Fibroblast of skin of right quadriceps (primary cell): ENCODE measurements at regions not wholly inside any gene's neighbourhood (a gene's known extent, or its start where the extent isn't known, plus 50 kb on each side); places are given as distances from the start of the nearest gene placed in this dataset.
A peak's percentile ranks its signal among the peaks of the same experiment; 100 is the strongest.

ENCODE experiments used
- DNase-seq: peaks from one replicate; pipeline ENCODE4 v3.0.0-alpha.2; 2013

DNA sequence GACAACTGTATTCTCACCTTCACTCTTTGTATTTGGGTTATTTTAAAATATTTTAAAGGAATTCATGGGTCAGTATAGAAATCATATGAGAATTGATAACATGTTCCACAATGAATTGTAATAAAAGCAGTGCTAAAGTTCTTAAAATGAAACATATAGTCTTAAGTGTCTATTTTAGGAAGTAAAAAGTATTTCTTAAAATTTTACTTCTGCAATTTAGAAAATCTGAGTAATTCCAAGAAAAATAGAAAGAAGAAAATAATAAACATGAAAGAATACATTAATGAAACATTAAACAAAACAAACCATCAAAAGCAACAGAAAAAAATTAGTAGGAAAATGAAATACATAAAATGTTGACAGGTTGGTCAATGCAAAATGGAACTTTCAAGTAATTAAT, 332.4 kb downstream of the ETS1 start:
- DNase-seq: no peak

DNA sequence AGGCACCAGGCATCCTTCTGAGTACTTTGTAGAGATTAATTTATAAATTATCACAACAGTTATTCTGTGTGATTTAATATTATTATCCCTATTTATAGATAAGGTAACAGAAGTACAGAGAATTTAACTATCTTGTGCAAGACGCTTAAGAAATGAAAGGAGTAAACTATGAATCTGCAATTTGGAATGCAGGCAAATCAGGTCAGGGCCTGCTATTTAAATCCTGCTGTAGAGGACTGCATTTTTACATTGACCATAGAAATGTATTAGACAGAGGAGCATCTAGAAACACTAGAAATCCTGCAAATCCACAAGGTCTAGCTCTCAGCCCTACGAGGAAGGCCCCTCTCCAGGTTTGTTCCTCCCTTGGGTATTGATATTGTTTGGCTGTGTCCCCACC, 336.2 kb downstream of the ETS1 start:
- peak; percentile 68 for DNase-seq

DNA sequence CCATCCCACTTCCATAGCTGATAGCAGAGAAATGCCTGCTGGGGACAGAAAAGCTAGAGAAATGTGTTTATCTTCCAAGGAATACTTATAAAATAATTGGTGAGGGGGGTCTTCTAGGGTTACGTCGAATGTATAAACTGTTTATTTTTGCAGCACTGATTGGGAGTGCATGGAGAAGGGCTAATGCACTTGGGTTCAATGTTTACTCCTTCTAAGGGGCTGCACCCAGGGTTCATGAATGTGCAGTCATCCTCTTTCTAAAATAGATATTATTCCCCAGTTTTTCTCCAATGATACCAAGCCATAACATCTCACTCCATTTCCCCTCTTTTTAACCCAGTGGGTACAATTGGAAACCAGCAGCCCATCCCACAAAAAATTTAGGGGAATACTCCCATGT, 336.9 kb downstream of the ETS1 start:
- DNase-seq: no peak

DNA sequence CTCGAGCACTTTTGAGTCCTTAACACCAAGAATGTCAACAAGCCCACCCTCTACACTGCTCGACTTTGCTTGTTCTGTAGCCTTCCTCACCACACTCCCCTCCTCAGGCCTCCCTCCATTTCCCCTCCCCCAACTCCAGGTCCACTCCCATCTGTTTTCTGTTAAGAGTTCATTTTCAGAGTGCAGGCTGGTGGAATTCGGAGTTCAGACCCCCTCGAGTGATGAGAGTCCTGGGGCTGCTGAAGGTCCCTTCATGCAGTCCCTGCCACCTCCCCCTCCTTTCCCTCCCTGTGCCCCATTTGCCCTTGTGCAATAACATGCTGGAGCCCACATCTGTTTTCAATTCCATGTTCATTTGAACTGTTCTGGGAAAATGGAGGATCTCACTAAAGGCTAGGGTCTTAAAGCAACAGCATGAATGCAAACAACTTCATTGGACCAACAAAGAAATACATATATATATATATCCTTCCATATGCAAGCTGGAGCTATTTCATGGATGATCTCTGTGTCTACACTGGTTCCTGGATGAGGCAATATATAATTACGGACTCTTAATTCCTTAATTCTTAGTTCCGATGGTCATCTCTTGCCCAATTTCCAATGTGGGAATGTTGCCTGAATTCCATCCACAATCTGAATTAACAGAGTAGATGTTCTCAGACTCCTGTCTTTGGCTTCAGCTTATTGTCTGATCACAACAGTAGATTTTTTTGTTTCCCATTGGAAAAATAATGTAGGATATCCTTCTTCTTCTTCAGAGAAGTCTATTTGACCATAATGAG, 340.4 kb downstream of the ETS1 start:
- DNase-seq: peak; percentile 83

DNA sequence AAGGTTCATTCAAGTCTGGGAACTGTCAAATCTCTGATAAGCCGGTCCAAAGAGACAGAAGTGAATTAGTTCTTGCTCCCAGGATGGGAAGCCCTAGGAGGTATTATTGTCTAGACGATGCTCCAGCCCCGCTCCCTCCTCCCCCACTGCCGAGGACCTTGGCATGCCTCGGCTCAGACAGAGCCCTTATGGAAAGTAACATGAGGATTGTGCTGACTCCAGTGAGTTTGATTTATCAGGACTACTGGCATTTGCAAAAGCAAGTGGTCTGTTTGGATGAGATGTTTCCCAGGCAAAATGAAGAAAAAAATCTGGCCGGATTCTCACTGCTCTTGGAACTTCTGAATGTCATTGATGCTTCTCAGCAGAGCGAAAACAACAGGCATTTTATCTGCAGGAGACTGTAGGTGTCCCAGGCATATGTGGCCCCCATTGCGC, 341.0 kb downstream of the ETS1 start:
- DNase-seq: peak; percentile 82

DNA sequence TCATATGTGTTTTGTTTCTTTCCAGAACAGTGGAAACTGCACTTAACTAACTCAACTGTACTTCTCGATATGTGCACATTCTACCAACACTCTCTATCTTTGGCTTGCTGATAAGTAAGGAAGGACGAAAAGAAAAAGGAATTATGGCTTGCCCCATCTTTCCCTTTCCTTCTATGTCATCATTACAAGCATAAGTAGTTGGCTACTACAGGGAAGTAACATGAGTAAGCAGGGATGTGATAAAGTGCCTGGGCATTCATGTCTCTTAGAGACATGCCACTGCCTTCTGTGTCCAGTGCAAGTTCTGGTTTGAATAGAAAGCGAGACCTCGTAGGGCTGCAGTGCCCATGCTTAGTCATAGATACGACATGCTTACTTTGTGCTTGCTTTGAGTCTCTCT, 342.5 kb downstream of the ETS1 start:
- no peak for DNase-seq

DNA sequence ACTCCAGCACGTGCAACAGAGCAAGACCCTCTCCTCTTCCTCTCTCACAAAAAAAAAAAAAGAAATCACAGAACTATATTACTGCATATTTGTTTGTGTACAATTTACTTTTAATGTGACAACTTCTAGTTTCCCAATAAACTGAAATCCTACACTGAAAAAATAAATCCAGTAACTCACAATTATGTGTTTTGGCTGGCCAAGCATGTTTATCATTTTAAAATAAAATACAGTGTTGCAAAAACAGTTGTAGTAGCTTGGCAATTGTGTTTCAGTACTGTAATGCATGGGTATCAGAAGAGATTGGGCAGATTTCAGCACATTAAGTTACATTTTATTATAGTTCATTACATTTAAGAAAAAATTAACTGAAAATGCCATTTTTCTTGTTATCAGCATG, 344.9 kb downstream of the ETS1 start:
- no peak for DNase-seq

DNA sequence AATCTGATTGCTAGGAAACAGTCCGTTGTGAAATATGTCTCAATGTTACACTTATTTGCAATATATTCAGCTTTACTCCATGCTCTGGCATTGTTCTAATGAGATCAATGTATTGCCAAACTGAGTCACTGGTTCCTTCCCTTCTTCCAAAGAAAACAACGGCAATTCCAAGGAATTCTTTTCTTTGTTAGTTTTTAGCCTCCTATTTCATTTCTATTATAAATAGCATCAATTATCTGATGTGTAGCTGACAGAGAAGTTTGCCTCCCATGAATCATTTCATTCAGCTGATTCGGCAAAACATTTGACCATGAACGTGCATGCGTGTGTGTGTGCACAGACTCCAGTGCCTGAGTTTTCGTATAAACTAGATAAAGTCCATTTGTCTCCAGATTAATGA, 346.8 kb downstream of the ETS1 start:
- peak; percentile 50 for DNase-seq

DNA sequence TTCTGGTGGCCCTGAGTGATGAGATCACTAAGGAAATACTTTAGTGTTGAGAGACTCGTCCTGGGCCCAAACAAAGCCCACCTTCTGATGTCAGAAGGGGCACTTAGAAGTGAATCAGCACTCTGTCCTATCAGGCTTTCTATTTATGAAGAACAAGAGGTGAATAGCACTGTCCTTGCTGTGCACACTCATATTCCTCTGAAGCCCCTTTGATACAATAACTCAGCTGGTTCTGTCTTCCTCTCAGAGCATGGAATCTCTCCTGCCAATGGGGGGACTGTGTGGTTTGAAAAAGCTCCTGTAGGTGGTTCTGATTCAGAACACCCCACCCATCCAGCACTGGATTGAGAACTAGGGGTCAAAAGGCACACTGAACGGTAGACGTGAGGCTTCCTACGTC, 348.1 kb downstream of the ETS1 start:
- DNase-seq: no peak

DNA sequence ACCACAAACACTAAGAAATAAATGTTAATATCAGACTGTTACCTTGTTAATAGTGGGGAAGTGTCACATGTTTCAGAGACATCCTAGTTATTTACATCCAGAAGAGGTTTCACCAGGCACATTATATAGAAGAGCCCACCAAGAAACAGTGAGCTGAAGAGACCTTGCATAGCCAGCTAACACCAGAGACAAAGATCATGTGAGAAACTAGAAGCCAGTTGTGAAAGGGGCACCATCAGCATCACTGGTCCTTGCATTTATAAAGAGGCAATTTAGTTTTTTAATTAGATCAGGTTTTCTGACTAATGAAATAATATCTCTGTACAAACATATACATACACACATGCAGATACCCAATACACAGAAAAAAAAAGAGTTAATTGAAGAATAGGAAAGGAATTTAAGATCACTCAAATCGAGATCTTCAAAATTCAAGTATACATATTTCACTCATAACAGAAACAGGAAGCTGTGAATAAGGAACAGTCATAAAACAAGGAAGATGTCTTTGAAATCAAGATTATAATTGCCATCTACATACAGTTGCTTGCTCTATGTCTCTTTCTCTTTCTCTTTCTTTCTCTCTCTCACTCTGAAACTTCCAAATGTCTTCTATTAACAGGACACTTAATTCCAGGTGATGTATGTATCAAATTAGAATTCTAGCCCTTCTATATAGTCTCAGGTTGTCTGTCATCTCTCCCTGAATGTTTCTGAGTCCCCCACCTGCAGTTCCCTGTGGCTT, 348.7 kb downstream of the ETS1 start:
- DNase-seq: no peak

DNA sequence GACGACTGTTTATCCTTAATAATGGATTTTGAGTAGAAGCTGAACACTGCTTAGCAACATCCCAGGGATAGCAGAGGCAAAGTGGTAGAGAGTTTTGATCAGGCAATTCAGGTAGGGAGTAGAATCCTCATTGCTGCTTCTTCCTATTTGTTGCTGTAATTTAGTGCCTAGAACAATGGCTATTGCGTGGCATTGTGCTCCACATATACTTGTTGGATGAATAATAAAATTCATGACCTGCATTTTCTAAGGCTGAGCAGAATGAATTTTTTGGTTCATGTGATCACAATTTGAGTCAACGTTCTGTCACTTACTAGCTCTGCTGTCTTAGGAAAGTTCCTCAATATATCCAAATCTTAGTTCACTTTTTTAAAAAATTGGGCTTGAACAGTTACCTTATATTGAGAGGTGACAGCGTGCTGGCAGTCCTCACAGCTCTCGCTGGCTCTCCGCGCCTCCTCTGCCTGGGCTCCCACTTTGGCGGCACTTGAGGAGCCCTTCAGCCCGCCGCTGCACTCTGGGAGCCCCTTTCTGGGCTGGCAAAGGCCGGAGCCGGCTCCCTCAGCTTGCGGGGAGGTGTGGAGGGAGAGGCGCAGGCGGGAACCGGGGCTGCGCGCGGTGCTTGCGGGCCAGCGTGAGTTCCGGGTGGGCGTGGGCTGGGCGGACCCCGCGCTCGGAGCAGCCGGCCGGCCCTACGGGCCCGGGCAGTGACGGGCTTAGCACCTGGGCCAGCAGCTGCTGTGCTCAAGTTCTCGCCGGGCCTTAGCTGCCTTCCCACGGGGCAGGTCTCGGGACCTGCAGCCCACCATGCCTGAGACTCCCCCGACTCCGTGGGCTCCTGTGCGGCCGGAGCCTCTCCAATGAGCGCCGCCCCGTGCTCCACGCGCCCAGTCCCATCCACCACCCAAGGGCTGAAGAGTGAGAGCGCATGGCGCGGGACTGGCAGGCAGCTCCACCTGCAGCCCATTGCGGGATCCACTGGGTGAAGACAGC, 350.6 kb downstream of the ETS1 start:
- no peak for DNase-seq

DNA sequence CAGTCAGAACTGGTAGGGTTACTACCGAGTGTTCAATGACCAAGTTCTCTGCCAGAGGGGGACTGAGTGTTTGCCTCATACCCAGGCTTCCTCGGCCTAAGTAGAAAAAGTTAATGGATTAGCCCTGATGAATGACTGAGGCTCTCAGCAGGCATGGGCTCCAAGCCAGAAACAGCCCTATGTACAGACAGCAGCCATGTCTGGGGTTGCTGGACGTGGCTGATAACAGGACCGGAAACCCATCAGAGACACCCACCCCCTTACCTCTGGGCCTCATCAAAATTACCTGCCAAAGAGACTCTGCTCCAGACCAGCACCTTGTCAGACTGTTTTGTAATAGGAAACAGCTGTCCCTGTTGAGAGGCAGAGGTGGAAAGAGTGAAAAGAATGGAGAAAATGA, 351.4 kb downstream of the ETS1 start:
- no peak for DNase-seq

DNA sequence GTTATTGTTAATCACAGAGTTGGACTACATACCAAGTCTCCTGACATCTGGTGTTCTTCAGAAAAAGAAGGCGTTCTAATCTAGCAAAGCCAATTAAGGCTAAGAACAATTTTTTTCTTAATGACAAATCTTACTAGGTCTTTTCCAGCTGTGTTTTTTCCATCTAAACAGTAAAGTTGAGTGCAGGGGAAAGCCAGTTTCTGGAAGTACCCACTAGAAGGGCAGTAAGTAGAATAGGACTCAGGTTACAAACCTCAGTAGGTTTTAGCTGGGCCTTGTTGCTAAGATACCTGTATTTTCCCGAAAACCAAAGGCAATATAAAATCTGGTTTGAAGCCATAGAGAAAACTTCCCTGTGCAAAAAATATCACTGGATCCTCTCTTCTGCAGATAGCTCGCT, 351.9 kb downstream of the ETS1 start:
- DNase-seq: no peak

DNA sequence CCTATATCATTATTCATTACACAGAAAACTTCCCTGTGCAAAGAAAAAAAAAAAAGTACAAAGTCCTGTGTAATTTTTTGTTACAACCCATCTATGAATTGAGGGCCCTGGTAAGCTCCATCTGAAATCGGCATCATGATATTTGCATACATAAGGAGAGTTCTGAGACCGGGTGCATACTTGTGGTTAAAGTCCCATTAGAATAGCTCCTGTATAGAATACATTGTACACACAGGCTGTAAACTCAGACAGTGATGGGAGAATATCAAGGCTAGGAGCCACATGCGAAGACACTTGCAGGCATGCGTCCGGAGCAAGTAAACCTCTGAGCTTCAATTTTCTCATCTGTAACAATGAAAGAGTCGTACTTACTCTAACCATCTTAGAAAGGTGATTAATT, 353.2 kb downstream of the ETS1 start:
- no peak for DNase-seq

DNA sequence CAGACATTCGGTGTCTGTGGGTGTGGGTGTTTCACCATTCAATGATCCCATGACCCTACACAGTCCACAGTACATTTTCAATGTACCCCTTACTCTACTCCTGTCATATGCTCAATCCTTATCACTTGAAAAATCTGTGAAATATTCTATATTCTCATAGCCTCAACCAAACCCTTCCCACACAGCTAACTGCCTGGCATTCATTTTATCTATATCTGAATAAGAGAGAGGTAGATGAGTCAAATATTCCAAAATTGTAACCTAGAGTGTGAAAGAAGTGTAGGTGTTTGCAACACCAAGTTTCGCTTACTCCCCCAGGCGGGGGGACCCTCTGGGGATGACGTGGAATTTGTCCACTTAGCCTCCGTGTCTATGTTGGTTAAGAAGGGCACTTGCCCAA, 354.8 kb downstream of the ETS1 start:
- no peak for DNase-seq

DNA sequence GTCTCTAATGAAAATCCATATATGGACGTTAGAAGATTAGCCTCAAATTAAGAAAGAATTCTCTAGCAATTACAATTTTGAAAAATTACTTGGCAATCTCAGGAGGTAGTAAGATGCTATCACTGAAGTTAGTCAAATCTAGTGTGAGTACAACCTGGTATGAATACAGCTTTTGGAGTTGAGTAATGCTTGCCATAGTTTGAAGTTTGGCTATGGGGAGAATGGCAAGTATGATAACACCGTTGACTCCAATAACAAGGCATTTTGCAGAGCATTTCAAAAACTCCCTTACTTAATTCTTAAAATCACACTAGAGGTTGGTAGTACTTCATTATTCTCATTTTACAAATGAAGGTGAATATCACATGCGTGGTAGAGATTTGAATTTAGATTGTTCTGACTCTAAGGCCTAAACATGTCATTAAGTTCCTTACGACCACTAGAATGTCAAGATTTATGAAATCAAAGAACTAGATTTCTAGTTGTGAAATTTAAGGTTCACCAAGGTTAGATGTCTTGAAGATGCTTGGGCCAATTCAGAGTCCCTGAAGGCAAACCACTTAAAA, 355.4 kb downstream of the ETS1 start:
- no peak for DNase-seq

DNA sequence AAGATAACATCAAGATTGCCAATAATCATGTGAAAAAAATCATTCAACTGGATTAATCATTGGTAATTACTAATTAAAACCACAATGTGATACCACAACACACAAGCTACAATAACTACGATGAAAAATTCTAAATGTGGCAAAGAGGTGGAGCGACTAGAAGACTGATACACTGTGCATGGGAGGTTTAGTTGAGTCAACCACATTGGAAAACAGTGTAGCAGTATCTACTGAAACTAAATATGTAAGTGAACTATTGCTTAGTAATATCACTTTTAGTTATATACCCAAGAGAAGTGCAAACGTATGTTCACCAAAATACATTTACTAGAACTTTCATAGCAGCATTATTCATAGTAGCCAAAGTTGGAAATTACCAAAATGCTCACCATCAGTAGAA, 359.9 kb downstream of the ETS1 start:
- no peak for DNase-seq

DNA sequence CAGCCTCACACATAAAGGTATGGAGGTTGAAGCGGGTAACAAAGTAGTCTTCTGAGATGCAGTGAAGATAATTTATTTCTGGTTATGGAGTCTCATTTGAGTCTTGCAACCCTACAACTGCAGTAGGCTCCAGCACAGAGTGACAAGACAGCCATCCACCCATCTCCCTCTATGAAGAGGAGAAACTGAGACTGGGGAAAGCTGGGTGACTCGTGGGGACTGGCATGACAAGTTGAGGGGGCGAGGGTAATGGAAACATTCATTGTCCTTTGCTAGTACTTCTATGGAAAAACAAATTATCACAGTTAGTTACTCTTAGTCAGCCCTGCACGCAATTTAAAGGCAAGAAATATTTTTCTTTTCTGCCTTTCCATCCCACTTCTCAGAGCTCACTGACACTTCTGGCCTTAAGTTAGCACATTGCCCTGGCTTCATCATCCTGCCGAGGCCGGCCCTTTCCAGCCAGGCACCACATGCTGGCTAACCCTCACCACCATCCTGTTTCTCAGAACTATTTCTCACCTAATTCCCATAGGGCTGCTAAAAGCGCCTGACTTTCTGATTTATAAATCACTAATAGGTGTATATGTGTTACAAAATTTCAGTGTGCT, 361.1 kb downstream of the ETS1 start:
- DNase-seq: no peak

DNA sequence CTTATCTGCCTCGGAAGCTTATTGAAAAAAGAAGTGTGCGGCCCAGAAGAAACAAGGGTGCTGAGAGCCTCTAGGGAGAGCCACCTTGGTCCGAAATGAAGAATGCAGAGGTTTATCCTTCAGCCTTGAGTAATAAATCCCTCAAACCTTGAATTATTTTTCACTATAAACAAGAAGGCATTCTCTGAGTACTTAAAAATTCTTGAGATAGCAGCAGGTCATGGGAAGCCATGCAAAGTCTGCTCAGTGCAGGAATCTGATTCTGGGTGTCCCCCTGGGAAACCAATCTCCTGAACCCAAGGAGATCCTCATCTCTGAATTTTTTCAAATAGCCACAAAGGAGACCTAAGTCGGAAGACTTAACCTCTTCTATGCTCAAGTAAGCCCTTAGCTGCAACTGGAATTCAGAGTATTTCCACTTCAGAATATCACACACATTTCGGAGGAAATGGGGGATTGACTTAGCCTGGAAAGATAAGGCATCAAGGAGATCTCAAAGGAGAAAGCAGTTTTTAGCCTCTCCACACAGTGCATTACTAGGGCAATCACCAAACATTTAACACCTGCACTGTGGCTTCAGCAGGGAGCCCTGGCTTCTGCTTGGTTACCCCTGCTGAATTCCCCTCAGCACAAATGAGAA, 365.0 kb downstream of the ETS1 start:
- DNase-seq: peak; percentile 48

DNA sequence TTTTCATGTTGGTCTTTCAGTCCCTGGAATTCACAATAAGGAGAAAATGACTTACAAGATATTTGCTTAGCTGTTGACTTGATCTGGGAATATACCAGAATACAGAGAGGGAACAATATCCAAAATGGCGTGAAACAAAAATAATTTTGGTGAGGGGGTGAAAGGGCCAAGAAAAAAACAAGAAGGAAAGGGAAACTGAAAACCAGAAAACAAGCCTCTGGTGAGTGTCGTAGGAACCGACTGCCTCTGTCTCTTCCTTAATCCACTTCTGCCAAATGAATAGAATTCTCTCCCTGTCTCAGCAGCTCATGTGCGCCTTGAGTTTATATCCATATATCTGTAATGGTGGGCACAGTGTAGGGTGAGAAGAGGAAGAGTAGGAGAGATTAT, 367.6 kb downstream of the ETS1 start:
- no peak for DNase-seq

DNA sequence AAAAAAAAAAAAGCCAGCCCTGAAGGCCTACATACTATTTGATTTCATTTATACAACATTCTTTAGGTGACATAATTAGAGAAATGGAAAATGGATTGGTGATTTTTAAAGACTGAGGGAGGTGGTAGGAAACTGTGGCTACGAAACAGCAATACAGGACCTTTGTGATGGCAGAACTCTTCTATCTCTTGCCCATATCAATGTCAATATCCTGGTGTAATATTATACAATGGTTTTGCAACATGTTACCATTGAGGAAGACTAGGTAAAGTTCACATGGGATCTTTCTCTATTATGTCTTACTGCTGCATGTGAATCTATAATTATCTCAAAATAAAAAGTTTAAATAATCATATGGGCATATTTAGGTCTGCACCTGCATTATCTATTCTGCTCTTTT, 371.2 kb downstream of the ETS1 start:
- DNase-seq: no peak
